GM21619 (cell line): ENCODE measurements at regions not wholly inside any gene's neighbourhood (a gene's known extent, or its start where the extent isn't known, plus 50 kb on each side); places are given as distances from the start of the nearest gene placed in this dataset.

ENCODE experiments used
- ATAC-seq: cut with Tn5 transposase; IDR thresholded peaks from one replicate; pipeline ENCODE4 v1.9.1; 2021; ENCODE audit not compliant: unreplicated experiment

DNA sequence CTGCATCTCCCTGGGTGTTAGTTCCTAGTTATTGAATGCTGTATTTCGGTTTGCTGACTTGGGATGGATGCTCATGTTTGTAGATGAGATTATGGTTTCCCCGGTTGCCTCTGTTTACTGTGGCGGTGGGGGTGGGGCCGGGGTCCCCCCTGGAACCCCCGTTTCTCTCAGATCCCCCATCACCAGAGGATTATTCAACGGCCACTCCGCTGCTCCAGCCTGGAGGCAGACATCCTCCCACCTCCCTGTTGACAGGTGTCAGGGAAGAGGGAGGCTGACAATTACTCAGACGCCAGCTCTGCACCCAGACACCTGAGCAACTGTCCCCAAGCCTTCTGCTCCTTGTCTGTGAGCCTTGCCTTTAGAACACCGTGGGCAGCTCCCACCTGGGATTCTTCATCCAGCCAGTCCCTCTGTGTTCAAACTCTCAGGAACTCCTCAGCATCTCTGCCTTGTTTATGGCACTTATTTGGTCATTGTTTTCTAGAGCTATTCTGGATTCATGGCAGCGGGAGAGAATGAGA lies 95.9 kb upstream of the PRR20G start:
- no peak for ATAC-seq

DNA sequence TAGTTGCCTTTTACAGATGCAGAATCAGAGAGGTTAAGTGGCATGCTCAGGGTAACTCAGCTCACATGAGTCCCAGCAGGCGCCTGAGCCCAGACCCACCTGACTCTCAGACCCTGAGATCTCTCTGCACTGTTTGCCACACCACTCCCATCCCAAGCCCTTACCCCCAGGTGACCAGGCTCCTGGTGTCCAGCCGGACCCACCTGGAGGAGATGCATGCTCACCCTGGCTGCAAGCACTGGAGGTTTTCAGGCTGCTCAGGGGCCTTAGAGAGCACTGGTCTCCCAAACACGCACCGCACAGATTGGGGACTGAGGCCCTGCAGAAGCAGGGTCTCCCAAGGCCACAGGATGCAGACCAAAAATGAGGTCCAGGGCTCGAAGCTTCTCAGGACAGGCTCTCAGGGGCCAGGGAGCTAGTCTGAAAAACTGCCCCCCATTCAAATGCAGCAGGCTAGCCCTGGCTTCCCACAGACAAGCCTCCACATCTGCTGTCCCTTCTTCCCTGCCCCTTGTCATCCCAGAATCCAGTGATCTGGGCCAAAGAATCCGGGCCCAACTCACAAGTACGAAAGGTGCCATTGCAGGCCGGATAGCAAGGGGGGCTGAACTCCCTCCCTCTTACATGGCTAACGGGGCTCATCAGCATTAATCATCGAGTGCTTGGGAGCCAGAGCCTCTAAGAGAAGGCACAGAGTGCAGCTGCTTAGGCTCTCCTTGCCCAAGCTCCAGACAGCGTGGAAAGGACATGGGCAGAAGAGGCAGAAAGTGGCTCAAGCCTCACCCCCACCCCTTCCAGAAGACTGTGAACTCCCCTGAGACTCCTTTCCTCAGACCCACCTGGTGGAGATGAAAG lies 90.2 kb upstream of the PRR20G start:
- ATAC-seq: no peak

DNA sequence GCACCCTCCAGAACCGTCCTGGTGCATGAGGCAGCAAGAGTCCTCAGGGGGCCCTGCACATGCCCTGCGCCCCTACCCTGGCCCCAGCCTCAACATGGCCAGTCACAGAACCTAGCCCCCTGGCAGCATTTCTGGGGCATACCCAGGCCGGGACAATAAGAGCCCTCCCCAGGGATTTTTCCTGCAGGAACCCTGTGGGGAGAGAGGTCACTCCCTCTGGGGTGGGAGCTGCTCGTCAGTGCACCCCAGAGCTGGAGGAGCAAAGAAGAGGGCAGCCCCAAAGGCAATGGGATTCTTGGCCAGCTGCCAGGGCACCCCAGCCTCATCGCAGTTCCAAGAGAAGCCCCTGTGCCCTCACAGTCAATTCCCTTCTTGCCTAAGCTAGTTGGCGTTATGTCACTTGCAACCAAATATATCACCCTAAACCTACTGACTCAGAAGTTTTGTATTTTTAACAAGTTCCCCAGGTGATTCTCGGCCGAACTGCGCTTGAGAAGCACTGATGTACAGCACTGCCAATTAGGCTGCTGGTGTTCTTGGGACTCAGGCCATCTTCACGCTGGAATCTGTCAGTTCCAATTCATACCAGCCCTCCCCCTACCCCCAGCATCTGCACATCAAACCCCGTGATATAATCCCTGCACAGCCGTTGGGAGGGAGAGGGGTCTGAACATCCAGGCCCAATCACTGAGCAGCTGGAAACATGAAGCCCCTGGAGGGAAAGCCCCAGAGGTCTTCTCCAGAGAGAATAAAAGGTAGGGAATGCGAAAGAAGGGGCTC lies 87.5 kb upstream of the PRR20G start:
- ATAC-seq: no peak

DNA sequence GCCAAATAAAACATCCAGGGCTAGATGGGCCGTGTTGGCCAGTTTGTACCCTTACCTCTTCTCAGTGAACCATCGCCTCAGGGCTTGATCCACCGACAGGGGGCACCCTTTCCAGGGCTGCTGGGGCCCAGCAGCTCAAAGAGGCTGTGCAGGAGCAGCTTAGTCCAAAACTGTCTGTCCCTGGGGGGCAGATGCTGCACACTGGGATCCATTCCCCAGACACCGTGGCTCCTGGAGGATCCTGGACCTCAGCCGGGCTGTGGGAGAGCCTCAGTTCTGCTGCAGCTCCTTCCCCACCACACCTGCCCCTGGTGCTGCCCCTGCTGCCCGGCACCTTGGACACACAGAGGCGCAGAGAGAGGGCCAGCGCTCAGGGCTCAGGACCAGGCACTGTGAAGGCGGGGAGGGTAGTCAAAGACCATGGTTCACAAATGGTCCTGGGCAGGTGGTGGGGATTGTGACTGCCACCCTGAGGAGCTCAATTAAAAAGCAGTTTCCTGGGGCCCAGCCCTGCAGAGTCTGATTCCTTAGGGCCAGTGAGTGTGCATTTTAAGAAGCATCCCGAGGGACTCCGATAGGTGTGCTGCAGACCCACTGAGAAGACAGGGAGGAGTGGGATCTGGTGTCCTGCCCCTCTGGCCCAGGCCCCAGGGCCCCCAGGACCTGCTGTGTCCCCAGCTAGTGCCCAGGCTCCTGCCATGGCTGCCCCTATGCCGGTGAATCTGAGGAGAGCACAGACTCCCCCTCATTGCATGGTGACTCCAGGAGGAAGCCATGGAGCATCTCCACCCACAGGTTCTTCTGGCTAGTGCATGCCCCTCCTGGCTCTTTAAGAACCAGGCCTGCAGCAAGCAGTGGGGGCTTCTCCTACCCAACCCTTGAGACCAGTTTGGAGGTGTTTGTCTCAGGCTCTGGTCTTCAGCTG lies 86.5 kb upstream of the PRR20G start:
- ATAC-seq: no peak

DNA sequence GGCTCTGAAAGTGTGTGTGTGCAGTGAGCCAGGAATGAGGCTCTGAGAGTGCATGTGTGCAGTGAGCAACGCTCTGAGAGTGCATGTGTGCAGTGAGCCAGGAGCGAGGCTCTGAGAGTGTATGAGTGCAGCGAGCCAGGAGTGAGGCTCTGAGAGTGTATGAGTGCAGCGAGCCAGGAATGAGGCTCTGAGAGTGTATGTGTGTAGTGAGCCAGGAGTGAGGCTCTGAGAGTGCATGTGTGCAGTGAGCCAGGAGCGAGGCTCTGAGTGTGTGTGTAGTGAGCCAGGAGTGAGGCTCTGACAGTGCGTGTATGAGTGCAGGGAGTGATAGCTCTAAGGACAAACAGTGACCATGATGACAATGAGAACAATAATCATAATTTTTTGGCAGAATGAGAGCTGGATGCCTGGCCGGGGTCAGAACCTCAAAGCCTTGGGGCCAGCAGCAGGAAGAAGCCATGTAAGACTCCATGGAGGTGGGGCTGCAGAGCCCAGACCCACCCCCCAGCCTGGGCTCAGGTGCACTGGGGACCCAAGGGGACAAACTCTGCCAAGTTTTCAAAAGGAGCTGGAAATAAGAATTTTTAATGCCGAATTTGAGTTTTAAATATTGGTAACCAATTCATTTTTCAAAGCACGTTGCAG lies 85.7 kb upstream of the PRR20G start:
- no peak for ATAC-seq

DNA sequence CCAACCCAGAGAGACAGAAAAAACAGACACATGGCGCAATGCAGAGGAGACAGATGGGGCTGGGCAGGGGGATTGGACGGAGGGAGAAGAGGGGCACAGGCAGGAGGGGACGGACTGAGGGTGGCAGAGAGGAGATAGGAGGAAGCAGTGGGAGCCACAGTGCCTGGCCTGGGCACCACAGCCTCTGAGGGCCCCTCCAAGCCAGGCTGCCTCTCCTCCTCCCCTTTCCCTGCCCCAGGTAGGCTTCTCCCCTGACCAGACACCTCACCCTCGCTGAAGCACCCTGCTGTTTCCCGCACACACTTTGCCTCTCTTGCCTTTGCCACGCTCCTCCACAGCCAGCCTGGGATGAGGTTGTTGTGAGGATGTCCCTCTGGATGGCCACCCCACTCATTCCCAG lies 84.0 kb upstream of the PRR20G start:
- ATAC-seq: no peak

DNA sequence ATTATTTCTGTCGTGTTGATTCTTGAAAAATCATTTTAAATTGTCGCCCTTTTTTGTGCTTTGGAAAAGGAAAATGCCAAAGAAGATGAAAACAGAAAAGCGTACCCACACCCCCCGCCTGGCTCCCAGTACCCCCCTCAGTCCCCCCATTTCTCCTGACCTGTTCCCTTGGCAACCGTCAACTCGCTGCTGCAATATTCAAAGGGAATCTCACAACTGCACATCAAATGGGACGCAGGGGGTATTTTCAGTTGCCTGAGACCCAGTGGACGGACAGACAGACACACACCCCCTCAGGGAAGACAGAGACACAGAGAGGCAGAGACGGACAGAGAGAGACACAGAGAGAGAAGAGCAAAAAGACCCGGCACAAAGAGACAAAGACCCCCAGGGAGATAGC lies 83.5 kb upstream of the PRR20G start:
- no peak for ATAC-seq

DNA sequence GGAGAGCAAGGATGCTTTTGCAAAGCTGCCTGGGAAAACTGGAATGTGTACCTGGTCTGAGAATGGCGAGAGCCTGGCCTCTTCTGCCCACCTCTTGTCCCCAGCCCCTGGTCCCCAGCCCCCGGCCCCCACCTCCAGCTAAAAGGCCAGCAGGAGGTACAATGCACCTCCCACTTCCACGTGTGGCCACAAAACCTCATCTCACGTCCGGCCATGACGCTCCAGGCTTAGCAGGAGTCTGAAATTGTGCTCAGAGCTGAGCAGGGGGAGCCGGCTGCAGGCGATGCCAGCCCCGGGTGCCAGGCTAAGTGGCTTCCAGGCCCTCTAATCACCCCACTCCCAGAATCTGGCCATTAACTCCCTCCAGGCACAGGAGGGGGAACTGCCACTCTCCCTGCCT lies 83.1 kb upstream of the PRR20G start:
- no peak for ATAC-seq

DNA sequence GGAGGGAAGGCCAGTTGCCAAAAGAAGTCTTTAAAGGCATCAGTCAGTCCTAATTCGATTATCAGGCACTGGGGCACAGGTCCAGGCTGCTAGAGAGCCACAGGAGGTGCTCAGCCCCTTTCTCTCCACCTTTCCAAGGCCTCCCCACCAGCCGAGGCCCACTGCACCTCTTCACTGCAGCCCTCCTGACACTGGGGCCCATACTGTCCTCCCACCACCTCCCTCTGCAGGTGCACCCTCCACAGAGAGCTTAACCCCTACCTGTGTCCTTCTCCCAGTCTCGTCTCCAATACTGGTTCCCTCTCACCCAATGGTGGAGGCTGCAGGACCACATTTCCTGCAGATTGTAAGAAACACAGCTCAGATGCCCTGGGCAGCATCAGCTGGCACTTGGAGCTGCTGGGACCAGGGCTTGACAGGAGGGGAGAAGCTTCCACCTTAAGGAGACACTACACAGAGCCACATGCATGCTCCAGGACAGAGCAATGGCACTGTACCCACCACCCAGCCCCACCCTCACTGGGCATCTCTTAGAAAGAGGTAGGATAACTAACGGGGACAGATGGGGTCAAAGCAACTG lies 81.6 kb upstream of the PRR20G start:
- ATAC-seq: no peak

DNA sequence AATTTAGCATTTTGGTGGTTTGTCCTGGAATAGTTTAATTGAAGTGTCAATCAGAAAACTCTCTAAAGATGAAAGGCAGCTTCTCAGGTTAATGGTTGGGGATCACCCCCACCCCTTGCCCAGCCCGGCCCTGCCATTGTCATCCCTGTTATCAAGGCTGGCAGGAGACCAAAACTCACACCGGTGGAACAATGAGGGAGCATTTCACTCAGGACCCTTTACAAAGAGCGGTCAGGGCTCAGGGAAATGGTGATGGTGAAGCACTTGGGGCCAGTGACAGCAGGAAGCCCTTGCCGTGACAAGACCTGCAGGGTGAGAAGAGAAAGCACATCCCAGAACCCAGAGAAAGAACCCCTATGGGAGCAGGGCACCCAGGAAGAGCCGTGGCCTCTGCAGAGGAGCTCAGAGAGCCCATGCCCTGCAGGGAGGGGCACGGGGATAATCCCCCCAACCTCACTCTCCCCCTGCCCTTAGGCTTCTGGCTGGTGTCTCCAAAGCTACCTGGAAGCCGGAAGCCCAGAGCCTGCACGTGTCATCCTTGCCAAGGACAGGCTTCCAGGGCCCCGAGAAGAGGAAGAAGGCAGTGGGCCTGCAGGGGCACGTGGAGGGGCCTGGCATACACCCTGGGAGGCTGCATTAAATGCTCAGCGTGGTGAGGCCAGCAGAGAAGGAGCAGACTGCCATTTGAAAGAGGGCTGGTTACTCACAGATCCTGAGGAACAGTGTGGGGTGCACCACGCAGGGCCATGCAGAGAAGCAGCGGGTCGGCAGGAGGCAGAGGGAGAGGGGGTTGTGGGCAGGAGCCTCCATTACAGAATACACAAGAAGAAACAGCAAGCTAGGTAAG lies 80.6 kb upstream of the PRR20G start:
- no peak for ATAC-seq

DNA sequence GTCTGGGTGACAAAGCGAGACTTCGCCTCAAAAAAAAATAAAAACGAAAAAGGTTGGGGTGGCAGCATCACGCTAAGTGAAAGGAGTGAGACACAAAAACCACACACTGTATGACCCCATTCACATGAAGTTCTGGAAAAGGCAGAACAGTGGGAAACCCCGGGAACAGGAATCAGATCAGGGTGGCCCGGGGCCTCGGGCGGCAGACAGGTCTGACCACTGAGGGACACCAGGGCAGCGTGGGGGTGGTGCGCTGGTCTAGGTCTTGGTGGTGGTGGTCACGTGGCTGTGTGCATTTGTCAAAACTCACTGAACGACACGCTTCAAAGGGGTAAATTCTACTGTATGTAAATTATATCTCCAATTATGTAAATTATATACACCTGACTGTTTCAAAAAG lies 79.7 kb upstream of the PRR20G start:
- no peak for ATAC-seq

DNA sequence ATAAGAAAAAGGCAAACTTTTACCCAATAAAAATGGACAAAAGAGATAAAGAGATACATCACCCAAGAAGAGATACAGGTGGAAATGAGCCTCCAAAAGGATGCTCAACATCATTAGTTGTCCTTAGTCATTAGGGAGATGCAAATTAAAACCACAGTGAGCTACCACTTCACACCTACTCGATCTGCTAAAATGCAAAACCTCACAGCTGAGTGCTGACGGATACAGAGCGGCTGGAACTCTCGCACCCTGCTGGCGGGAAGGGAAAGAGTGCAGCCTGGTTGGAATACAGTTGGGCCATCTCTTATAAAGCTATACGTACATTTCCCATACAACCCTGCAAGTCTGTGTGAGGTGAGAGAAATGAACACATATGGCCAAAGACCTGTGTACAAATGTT lies 78.5 kb upstream of the PRR20G start:
- no peak for ATAC-seq

DNA sequence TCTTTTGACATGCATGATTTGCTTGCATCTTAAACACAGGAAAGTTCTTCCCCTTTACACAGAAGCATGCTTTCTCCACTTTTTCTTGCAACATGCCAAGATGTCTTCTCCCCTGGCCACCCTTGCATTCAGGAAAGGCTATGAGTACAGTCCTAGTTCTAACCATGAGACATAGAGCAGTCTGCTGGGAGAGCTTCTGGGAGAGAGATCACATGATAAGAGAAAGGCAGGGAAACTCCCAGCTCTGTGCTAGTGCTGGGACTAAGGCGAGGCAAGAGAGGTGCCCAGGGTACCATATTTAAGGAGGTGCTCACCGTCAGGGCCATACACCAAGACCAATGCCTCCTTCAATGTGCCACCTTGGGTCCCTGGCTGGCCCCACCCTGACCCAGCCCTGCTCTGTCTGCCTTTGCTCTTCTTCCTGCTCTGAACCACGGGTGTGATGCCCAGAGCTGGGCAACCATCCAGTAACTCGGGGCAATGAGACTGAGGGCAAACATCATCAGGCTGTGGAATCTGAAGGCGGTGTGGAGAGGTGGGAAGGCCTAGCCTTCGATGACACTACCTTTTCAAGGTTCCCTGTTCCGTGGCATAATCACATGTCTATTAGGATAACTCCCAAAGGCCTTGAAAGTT lies 77.4 kb upstream of the PRR20G start:
- no peak for ATAC-seq

DNA sequence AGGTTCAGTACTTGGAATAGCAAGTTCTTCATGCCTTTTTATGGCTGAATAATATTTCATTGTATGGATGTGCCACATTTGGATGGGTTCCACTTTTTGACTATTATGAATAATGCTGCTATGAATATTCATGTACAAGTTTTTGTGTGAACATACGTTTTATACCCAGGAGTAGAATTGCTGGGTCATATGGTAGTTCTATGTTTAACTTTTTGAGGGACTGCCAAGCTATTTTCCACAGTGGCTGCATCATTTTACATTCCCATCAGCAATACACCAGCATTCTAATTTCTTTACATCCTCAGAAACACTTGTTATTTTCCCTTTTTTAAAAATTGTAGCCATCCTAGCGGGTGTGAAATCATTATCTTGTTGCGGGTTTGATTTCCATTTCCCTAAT lies 76.0 kb upstream of the PRR20G start:
- ATAC-seq: no peak

DNA sequence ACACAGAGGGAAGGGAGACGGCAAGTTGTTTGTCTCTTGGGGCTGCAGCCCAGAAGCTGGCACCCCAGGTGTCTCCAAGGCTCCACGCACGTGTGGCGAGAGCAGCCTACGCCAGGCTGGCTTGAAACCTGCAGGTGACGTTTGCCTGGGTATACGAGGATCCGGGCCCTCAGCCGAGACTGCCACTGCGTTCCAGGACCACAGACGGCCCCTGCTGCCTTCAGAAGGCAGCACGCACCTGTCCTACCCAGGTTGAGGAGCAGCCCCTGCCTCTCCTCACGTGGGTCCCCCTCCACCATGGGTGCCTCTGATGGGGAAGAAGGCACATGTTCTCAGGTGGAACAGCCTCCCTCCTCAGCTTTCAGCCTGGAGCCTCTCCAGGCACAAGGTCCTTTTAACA lies 75.3 kb upstream of the PRR20G start:
- no peak for ATAC-seq

DNA sequence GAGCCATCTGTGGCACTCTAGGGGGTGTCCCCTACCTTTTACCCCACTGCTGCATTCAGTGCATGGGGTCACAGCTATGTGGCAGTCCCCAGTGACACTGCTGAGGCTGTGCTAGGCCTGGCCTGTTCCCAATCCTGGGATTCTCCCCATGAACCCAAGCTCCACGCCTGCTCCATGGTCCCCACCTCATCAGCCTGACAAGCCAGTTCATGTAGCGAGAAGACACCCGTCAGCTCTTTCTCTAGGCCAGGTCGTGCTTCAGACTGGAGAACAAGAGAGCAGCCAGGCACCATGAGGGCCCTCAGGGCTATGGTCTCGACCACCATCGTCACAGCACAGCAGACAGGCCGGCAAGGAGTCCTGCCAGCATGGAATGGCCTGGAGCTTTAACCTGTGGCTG lies 72.8 kb upstream of the PRR20G start:
- ATAC-seq: no peak

DNA sequence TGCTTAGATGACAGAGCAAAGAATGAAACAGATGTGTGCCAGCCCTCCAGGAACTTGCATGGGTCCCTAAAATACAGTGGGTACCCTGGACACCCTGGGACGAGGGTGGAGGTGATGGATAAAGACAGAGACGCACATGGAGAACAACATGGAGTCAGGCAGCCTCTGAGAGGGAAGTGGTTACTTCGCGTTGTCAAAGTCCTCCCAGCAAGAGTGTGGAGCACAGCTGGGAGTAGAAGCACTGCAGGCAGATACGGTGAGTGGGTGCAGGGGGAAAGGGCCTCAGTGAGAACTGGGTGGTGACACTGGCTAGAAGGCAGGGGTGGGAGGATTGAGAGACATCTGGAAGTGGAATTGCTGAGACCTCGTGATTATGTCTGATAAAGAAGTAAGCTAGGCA lies 70.8 kb upstream of the PRR20G start:
- ATAC-seq: no peak

DNA sequence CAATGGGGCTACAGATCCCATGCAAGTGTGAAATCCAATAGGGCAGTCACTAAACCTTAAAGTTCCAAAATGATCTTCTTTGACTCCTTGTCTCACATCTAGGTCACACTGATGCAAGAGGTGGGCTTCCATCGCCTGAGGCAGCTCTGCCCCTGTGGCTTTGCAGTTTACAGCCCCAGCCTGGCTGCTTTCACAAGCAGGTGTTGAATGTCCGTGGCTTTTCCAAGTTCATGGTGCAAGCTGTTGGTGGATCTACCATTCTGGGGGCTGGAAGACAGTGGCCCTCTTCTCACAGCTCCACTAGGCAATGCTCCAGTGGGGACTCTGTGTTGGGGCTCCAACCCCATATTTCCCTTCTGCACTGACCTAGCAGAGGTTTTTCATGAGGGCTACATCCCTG lies 68.5 kb upstream of the PRR20G start:
- ATAC-seq: no peak

DNA sequence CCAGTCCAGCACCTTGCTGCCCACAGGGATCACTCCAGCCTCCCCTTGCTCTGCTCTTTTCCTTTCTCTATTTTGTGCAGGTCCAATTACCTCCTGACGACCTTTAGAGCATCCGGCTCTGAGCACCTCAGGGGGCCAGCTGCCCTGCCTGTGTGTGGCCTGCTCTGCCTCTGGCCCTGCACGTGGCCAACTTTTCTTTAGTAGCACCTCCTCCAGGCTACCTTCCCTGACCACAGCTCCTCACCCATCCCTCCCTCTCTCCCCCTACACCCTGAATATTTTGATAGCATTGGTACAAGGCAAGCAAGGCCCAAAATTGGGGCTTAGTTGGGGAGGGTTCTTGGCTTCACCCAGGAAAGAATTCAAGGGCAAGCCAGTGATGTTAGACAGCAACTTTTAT lies 66.9 kb upstream of the PRR20G start:
- no peak for ATAC-seq
